ENCODE measurements at regions not wholly inside any gene's neighbourhood (a gene's known extent, or its start where the extent isn't known, plus 50 kb on each side); places are given as distances from the start of the nearest gene placed in this dataset.

GRCh38 chr12:94783343-94783742 lies 133.0 kb upstream of the TMCC3 start:
- DNase-seq (ENCODE audit: low spot score): no peak

- no peak for DNase-seq (ENCODE audit: low spot score)
Observed at GRCh38 chr12:94781835-94782234, 131.5 kb upstream of the TMCC3 start.

- DNase-seq (ENCODE audit: low spot score): no peak
Observed at GRCh38 chr12:94779485-94779884, 129.1 kb upstream of the TMCC3 start.

- DNase-seq (ENCODE audit: low spot score): no peak
Observed at GRCh38 chr12:94777936-94778335, 127.6 kb upstream of the TMCC3 start.

GRCh38 chr12:94775710-94776109 lies 125.4 kb upstream of the TMCC3 start:
- DNase-seq (ENCODE audit: low spot score): no peak

- no peak for DNase-seq (ENCODE audit: low spot score)
Observed at GRCh38 chr12:94771741-94772140, 121.4 kb upstream of the TMCC3 start.

GRCh38 chr12:94771199-94771598 lies 120.8 kb upstream of the TMCC3 start:
- DNase-seq (ENCODE audit: low spot score): no peak

- no peak for DNase-seq (ENCODE audit: low spot score)
Observed at GRCh38 chr12:94770791-94771190, 120.4 kb upstream of the TMCC3 start.

GRCh38 chr12:94769776-94770759 lies 119.7 kb upstream of the TMCC3 start:
- DNase-seq (ENCODE audit: low spot score): no peak

GRCh38 chr12:94769047-94769420 lies 118.7 kb upstream of the TMCC3 start:
- DNase-seq (ENCODE audit: low spot score): no peak

- no peak for DNase-seq (ENCODE audit: low spot score)
Observed at GRCh38 chr12:94768398-94769046, 118.2 kb upstream of the TMCC3 start.

- no peak for DNase-seq (ENCODE audit: low spot score)
Observed at GRCh38 chr12:94767956-94768355, 117.6 kb upstream of the TMCC3 start.

- no peak for DNase-seq (ENCODE audit: low spot score)
Observed at GRCh38 chr12:94766397-94766796, 116.0 kb upstream of the TMCC3 start.

GRCh38 chr12:94763462-94763861 lies 113.1 kb upstream of the TMCC3 start:
- no peak for DNase-seq (ENCODE audit: low spot score)

- DNase-seq (ENCODE audit: low spot score): no peak
Observed at GRCh38 chr12:94762943-94763342, 112.6 kb upstream of the TMCC3 start.

GRCh38 chr12:94762259-94762942 lies 112.0 kb upstream of the TMCC3 start:
- DNase-seq (ENCODE audit: low spot score): peak; percentile 66

- peak; percentile 21 for DNase-seq (ENCODE audit: low spot score)
Observed at GRCh38 chr12:94761559-94761958, 111.2 kb upstream of the TMCC3 start.

GRCh38 chr12:94760786-94761185 lies 110.4 kb upstream of the TMCC3 start:
- DNase-seq (ENCODE audit: low spot score): no peak

GRCh38 chr12:94756789-94757188 lies 106.4 kb upstream of the TMCC3 start:
- DNase-seq (ENCODE audit: low spot score): no peak

- no peak for DNase-seq (ENCODE audit: low spot score)
Observed at GRCh38 chr12:94755598-94755997, 105.2 kb upstream of the TMCC3 start.

- DNase-seq (ENCODE audit: low spot score): no peak
Observed at GRCh38 chr12:94754653-94755052, 104.3 kb upstream of the TMCC3 start.

GRCh38 chr12:94753036-94753679 lies 102.8 kb upstream of the TMCC3 start:
- DNase-seq (ENCODE audit: low spot score): no peak

Measured in activated CD4-positive, alpha-beta T cell treated with anti-CD3 and anti-CD28 coated beads, Interleukin-2, Interleukin-4, amounts not matched to agents 100 ng/mL and 50 ng/mL, durations not matched to agents 16 hours and 8 hours (primary cell).